ENCODE measurements at regions not wholly inside any gene's neighbourhood (a gene's known extent, or its start where the extent isn't known, plus 50 kb on each side); places are given as distances from the start of the nearest gene placed in this dataset.

DNA sequence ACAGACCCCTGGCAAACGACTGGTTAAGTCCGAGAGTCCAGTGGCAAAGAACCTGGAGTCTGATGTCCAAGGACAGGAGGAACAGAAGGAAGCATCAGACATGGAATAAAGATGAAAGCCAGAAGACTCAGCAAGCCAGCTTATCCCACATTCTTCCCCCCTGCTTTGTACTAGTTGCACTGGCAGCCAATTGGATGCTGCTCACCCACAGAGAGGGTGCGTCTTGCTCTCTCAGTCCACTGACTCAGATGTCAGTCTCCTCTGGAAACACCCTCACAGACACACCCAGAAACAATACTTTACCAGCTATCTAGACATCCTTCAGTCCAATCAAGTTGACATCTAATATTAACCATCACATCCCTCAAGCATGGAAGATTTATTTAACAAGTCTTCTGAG, 1265.8 kb upstream of the CNTN5 start:
- intact Hi-C loops (cut with DNase I), result loop anchor here (10.0 kb wide), 1 partner anchor 670 kb away; no protein-coding TSS in a partner anchor
- Histone ChIP-seq H3K36me3 (no peaks in the 10 kb centered on the region), H3K27ac (no peak overlapping the region), H3K27me3 (no peaks in the 10 kb centered on the region), H3K9me3 (no peaks in the 10 kb centered on the region), H3K4me1 (no peaks in the 10 kb centered on the region), H3K4me3 (no peak overlapping the region)
- no peak for DNase-seq (ENCODE audit: low spot score in 2 of 2)
- no peak for TF ChIP-seq CTCF (IDR thresholded peaks at IDR 0.05)

DNA sequence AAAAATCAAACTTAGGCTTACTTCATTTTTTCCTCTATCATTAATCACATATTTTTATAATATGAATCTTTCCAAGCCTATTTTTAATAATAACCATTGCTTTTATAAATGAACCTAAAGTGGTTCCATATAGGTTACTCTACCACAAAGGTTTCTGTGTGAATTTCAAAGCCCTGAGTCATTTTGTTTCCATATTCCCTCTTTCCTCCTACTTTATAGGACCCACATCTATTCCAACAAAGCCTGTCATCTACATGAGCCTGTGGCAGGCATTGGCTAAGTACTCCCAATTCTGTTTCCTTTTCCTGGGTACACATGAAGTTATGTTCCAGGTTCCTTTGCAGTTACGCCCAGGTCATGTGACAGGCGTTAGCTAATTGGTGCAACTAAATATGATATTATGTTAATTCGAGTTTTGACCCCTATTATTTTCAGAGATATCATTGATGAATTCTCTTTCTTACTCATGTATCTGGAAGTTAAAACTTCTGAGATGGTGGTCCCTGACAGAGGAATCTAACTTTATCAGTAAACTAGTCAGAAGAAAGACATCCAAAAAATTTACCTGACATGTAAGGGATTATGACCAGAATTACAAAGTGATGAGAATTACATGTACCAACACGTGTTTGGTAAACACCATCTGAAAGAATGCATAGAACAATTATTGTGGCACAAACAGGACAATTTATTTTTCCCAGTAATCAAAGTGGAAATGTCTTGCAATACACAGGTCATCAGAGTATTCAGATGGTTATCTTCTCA, 1264.0 kb upstream of the CNTN5 start:
- intact Hi-C loops (cut with DNase I), result loop anchor here (10.0 kb wide), 1 partner anchor 672 kb away; no protein-coding TSS in a partner anchor
- no peaks in the 10 kb centered on the region for H3K4me1 ChIP-seq
- H3K9me3 ChIP-seq, result no peaks in the 10 kb centered on the region
- H3K36me3 ChIP-seq, result no peaks in the 10 kb centered on the region
- H3K4me3 ChIP-seq, result no peak overlapping the region
- TF ChIP-seq CTCF (IDR thresholded peaks at IDR 0.05), result no peak
- H3K27me3 ChIP-seq, result no peaks in the 10 kb centered on the region
- no peak overlapping the region for H3K27ac ChIP-seq
- no peak for DNase-seq (ENCODE audit: low spot score in 2 of 2)

DNA sequence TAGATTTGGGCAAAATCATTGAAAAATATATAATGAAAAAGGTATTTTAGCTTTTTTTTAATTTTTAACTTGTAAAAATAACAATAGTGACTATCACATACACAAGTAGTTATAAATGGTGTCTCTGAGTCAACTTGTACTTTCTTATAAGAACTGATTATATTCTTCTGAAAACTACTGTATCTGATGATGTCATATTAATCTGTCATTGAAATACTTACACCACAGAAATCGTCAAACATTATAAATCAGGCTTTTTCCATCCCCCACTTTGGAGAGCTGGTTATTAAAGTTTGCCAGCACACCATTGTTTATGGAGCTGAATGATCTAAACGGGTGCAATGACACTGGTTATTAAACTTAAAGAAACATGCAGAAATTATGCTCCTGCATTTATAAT, 1259.6 kb upstream of the CNTN5 start:
- Histone ChIP-seq H3K36me3 (no peaks in the 10 kb centered on the region), H3K4me1 (no peaks in the 10 kb centered on the region), H3K4me3 (no peak overlapping the region), H3K27ac (no peak overlapping the region), H3K27me3 (no peaks in the 10 kb centered on the region), H3K9me3 (no peaks in the 10 kb centered on the region)
- intact Hi-C loops (cut with DNase I), result no loop called here
- DNase-seq (ENCODE audit: low spot score in 2 of 2), result no peak
- no peak for TF ChIP-seq CTCF (IDR thresholded peaks at IDR 0.05)

DNA sequence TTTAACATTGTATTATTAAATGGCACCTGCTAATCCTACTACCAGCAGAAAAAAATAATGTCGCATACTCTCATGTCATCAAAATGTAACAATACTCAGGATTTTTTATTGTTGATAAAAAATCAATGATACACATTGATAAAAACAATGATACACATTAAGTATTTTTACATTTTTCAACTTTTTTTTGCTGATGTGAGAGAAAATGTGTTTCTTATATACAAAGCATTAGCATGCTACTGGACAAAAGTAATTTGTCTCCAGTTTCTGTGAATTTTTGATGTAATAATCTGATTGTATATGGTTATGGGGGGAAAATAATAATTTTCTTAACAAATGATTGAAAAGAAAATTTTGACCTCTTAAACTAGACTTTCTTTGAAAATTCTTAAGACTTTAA, 1256.6 kb upstream of the CNTN5 start:
- H3K4me1 ChIP-seq, result no peaks in the 10 kb centered on the region
- H3K27me3 ChIP-seq, result no peaks in the 10 kb centered on the region
- intact Hi-C loops (cut with DNase I), result no loop called here
- no peaks in the 10 kb centered on the region for H3K36me3 ChIP-seq
- TF ChIP-seq CTCF (IDR thresholded peaks at IDR 0.05), result no peak
- H3K4me3 ChIP-seq, result no peak overlapping the region
- no peak overlapping the region for H3K27ac ChIP-seq
- no peak for DNase-seq (ENCODE audit: low spot score in 2 of 2)
- no peaks in the 10 kb centered on the region for H3K9me3 ChIP-seq

DNA sequence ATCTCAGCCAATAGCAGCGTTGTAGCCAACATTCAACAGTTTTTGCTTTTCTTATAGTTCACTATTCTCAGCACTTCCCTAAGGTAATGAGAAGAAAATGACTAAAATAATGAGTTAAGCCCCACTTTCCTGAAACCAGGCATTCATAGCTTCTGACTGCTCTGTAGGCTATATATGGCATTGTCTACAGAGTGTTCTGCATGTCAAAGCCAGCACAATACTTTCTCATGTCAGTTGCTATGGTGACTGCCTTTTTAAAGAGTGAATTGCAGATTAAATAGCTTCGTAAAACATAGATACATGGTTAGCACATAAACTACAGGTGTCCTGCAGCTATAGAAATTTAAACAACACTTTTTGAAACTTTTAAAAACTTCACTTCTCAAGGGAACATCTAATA, 1256.1 kb upstream of the CNTN5 start:
- intact Hi-C loops (cut with DNase I), result no loop called here
- DNase-seq (ENCODE audit: low spot score in 2 of 2), result no peak
- TF ChIP-seq CTCF (IDR thresholded peaks at IDR 0.05), result no peak

More for the DNA sequence above, 1256.1 kb upstream of the CNTN5 start:
- Histone ChIP-seq H3K27me3 (no peaks in the 10 kb centered on the region), H3K36me3 (no peaks in the 10 kb centered on the region), H3K4me1 (no peaks in the 10 kb centered on the region), H3K4me3 (no peak overlapping the region), H3K9me3 (no peaks in the 10 kb centered on the region), H3K27ac (no peak overlapping the region)

All from ascending aorta (tissue), 2 donors.